Activated B cell treated with CpG ODN at 0.5 μM for 24 hours (primary cell): ENCODE measurements at regions not wholly inside any gene's neighbourhood (a gene's known extent, or its start where the extent isn't known, plus 50 kb on each side); places are given as distances from the start of the nearest gene placed in this dataset.

ENCODE experiments used
- ATAC-seq: fragments of 200-7000 bp; cut with Tn5 transposase; one replicate; pipeline ENCODE4 v1.10.0; 2021; ENCODE audit warnings: low read depth, mild to moderate bottlenecking, moderate library complexity
- CTCF ChIA-PET: fragments of 350-600 bp; sonication (Branson Sonifier 250); formaldehyde crosslinking; loops from one replicate; lab custom pipeline; 2021; ENCODE audit warnings: antibody characterized with exemption; lab: Charles Lee
- POLR2A ChIA-PET: fragments of 350-600 bp; sonication (Branson Sonifier 250); formaldehyde crosslinking; loops from one replicate; lab custom pipeline; 2021; ENCODE audit warnings: antibody characterized with exemption; lab: Charles Lee
- DNase-seq: peaks from one replicate; pipeline ENCODE4 v3.0.0; 2022
- H3K27ac Mint-ChIP-seq: one replicate; pipeline ENCODE4 v1.8.0; 2020; ENCODE audit warnings: mixed read lengths
- H3K27me3 Mint-ChIP-seq: one replicate; pipeline ENCODE4 v1.8.0; 2021; ENCODE audit warnings: mixed read lengths
- H3K36me3 Mint-ChIP-seq: one replicate; pipeline ENCODE4 v1.8.0; 2021; ENCODE audit warnings: low read depth, mixed read lengths
- H3K4me1 Mint-ChIP-seq: one replicate; pipeline ENCODE4 v1.8.0; 2021; ENCODE audit warnings: mixed read lengths
- H3K4me3 Mint-ChIP-seq: one replicate; pipeline ENCODE4 v1.8.0; 2020; ENCODE audit warnings: mild to moderate bottlenecking, mixed read lengths
- H3K9me3 Mint-ChIP-seq: one replicate; pipeline ENCODE4 v1.8.0; 2020; ENCODE audit warnings: mixed read lengths
- intact Hi-C: fragments of 100-400 bp; cut with micrococcal nuclease; formaldehyde crosslinking; loops from one replicate; pipeline ENCODE4 v1.15.1; 2024
- TF ChIP-seq, protein P1 (sequence below): fragments of 200-600 bp; IDR thresholded peaks from one replicate; pipeline ENCODE4 v1.8.0; 2022; ENCODE audit warnings: antibody characterized with exemption, mild to moderate bottlenecking

DNA sequence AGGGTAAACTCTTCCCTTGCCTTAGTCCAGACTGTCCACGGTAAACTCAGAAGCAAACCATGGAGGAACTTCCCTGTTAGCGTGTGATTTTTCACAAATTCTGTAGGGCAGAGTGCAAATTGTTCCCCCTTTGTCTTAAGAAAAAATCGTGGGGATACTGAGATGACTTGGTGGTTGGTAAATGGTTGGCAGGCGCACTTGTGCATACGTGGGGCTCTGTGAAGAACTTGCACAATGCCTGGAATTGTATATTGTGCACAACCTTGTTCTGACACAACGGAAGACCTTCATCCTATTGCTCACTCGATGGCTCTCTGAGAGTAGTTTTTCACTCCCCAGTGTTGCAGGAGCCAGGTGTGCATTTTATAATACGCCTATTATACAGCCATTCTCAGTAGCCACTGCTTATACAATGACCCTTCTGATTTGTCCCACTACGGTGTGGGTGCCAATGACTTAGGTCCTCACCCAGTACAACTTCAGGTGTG is 150.0 kb downstream of the SPRY1 start:
- ATAC-seq = no peak
- Mint-ChIP-seq H3K27me3 (peaks cover 3% of the 10 kb centered on the region), H3K27ac (no peak overlapping the region), H3K36me3 (no peaks in the 10 kb centered on the region), H3K9me3 (peaks cover 5% of the 10 kb centered on the region), H3K4me3 (no peak overlapping the region), H3K4me1 (no peaks in the 10 kb centered on the region)
- ChIA-PET CTCF (no interaction called here), POLR2A (no interaction called here)
- TF ChIP-seq, protein P1, sequence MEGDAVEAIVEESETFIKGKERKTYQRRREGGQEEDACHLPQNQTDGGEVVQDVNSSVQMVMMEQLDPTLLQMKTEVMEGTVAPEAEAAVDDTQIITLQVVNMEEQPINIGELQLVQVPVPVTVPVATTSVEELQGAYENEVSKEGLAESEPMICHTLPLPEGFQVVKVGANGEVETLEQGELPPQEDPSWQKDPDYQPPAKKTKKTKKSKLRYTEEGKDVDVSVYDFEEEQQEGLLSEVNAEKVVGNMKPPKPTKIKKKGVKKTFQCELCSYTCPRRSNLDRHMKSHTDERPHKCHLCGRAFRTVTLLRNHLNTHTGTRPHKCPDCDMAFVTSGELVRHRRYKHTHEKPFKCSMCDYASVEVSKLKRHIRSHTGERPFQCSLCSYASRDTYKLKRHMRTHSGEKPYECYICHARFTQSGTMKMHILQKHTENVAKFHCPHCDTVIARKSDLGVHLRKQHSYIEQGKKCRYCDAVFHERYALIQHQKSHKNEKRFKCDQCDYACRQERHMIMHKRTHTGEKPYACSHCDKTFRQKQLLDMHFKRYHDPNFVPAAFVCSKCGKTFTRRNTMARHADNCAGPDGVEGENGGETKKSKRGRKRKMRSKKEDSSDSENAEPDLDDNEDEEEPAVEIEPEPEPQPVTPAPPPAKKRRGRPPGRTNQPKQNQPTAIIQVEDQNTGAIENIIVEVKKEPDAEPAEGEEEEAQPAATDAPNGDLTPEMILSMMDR = no peak
- DNase-seq = no peak
- intact Hi-C loops = no loop called here

DNA sequence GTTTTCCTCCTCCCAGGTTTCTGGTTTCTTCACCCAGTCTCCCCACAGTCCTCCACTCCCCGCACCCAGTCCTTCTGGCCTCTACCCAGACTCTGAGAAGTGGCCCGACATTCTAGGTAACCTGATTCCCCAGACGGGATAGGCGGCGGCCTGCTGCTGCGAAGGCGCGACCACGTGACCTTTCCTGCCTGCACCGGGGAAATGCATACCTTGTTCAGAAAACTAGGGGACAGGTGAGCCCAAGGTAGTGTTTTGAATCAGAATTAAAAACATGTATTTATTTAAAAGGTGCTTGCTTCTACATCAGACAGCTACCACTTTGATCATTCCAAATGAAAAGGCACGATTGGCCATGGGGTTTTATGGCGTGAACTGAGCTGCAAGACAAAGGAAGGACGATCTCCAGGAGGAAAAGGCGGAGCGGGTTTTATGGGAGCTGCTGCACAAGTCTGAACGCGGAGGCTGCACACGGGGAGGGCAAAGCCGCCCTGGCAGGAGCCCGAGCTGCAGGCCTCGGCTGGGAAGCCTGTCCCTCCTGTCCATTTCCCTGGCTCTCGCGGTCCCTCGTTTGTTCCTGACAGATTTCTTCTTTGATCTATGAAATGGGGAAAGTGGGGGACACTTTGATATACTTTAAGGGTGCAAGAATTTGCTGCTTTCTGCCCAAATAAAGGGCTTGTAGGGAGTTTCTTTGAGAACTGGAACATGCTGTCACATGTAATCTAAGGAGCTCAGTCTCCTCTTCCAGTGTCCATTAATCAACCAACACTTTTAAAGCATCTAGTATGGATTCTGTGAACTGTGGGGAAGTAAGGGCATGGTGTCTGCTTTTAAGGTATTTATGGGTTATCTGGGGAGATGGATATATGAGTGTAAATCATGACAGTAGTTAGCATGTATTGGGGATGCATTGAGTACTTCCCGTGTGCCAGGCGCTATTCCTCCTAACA is 150.9 kb downstream of the SPRY1 start:
- POLR2A ChIA-PET = no interaction called here
- DNase-seq = no peak
- Mint-ChIP-seq H3K36me3 (no peaks in the 10 kb centered on the region), H3K4me3 (no peak overlapping the region), H3K27me3 (peaks cover 3% of the 10 kb centered on the region), H3K27ac (no peak overlapping the region), H3K9me3 (peaks cover 5% of the 10 kb centered on the region), H3K4me1 (no peaks in the 10 kb centered on the region)
- TF ChIP-seq, protein P1 = no peak
- intact Hi-C loops = no loop called here
- CTCF ChIA-PET = no interaction called here
- ATAC-seq = no peak

DNA sequence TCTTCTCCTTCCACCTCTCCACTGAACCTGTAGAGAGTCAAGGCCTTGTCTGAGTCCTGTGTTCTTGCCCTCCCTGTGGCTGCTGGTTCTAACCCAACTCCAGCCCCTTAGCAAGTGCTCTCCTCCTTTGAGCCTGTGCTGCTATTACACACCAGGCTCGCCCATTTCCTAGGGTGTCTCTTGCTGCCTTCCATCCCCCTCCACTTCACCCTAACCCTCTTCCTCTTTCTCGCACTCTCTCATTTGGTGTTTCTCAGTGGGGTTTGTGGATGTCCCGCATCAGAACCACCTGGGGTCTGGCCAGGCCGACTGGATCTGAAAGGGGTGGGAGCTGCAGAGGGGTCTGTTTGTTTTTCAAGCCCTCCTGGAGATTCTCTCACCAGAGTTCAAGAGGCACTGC is 156.7 kb downstream of the SPRY1 start:
- Mint-ChIP-seq H3K27me3 (peaks cover 3% of the 10 kb centered on the region), H3K4me1 (no peaks in the 10 kb centered on the region), H3K4me3 (no peak overlapping the region), H3K27ac (no peak overlapping the region), H3K9me3 (peaks cover 5% of the 10 kb centered on the region), H3K36me3 (no peaks in the 10 kb centered on the region)
- ChIA-PET POLR2A (no interaction called here), CTCF (interaction anchor here (2.7 kb wide), 1 partner anchor 11 kb away, joined by 11 read pairs; no protein-coding TSS in a partner anchor)
- intact Hi-C loops = no loop called here
- no peak for ATAC-seq
- TF ChIP-seq, protein P1 = no peak
- no peak for DNase-seq

DNA sequence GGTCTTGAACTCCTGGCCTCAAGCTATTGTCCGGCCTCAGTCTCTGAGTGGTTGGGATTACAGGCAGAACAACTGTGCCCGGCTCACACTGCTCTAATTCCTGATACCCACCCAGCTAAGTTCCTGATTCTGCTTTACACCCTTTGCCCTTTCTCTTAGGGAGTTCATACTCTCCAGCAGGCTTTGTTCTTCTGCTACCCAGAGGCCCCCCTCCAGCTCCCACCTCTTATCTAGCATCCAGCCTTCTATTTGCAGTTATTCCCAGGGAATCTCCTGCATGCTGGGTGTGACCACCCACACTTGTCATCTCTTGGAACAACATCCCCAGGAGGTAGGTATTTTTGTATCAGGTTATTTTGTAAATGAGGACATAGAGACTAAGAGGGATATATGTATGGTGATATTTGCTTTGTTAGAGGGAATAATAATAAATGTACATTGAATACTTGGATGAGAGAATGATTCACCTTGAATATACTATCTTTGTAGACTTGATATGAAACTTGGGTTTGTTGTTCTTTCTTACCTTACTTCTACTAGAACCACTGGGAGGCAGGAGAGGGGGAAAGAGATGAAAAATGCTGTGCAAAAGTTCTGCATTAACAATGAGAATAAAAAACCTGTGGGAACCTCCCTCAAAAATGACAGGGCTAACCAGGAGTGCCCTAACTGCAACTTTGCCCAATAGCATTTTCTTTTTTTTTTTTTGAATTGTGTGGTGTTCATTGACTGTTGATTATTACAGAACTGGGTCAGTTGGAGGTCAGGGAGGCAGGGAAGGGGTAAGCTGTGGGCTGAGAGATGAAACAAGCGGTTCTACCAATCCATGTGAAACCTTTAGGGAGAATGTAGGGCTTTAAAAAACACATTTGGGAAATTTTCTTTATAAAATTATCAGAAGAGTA is 157.4 kb downstream of the SPRY1 start:
- TF ChIP-seq, protein P1 = no peak
- Mint-ChIP-seq H3K27me3 (peaks cover 3% of the 10 kb centered on the region), H3K9me3 (peaks cover 5% of the 10 kb centered on the region), H3K36me3 (no peaks in the 10 kb centered on the region), H3K4me1 (no peaks in the 10 kb centered on the region), H3K27ac (no peak overlapping the region), H3K4me3 (no peak overlapping the region)
- ATAC-seq (no peak), DNase-seq (no peak)
- intact Hi-C loops = no loop called here
- ChIA-PET POLR2A (no interaction called here), CTCF (interaction anchor here (2.7 kb wide), 1 partner anchor 11 kb away, joined by 11 read pairs; no protein-coding TSS in a partner anchor)
